ENCODE measurements at regions not wholly inside any gene's neighbourhood (a gene's known extent, or its start where the extent isn't known, plus 50 kb on each side); places are given as distances from the start of the nearest gene placed in this dataset.

DNA sequence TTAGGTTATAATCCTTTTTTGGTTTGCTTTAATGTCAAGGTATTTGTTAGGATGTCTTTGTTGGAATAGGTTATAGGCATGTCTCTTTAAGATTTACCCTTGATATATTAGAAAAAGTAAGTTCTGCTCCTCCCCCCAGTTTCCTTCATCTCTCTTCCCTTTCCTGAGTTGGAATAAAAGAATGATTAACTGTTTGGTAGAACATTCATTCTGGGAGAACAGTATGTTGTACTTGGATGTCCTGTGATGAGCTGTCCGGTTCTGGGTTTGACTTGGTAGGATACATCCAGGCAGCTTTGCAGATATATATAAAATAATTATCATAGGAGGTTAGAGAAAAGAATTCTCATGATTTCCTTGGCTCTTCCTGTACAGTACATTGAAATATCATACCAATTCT lies 199.6 kb upstream of the RREB1 start:
- Histone ChIP-seq H3K9ac (ENCODE audit: low read depth in 1 of 2, low read length in 2 of 2) (no peak overlapping the region), H3K4me3 (ENCODE audit: low read depth in 1 of 3, low read length in 3 of 3) (no peak overlapping the region), H3K9me3 (ENCODE audit: control insufficient read depth in 4 of 4, low read length in 3 of 4) (no peaks in the 10 kb centered on the region), H3K27ac (ENCODE audit: low read depth in 1 of 2, low read length in 2 of 2) (no peak overlapping the region), H3K36me3 (ENCODE audit: control insufficient read depth in 4 of 4, insufficient read depth in 3 of 4, low read depth in 1 of 4, low read length in 3 of 4) (no peaks in the 10 kb centered on the region), H3K27me3 (ENCODE audit: control insufficient read depth in 4 of 4, insufficient read depth in 4 of 4, low read length in 3 of 4) (no peaks in the 10 kb centered on the region), H3K4me1 (ENCODE audit: control insufficient read depth in 4 of 4, insufficient read depth in 4 of 4, low read length in 3 of 4) (no peaks in the 10 kb centered on the region)
- WGBS, result 77% methylated on average over 1 of the region's 1 CpG
- DNase-seq (ENCODE audit: low spot score), result no peak
- TF ChIP-seq FOXA2 (IDR thresholded peaks at IDR 0.05) (no peak), GABPA (IDR thresholded peaks at IDR 0.05 in 1 of 2, conservative IDR thresholded peaks at IDR 0.05 in 1 of 2) (no peak), TAF1 (conservative IDR thresholded peaks at IDR 0.05) (no peak), YY1 (IDR thresholded peaks at IDR 0.05) (no peak)
- TF ChIP-seq, protein P1, sequence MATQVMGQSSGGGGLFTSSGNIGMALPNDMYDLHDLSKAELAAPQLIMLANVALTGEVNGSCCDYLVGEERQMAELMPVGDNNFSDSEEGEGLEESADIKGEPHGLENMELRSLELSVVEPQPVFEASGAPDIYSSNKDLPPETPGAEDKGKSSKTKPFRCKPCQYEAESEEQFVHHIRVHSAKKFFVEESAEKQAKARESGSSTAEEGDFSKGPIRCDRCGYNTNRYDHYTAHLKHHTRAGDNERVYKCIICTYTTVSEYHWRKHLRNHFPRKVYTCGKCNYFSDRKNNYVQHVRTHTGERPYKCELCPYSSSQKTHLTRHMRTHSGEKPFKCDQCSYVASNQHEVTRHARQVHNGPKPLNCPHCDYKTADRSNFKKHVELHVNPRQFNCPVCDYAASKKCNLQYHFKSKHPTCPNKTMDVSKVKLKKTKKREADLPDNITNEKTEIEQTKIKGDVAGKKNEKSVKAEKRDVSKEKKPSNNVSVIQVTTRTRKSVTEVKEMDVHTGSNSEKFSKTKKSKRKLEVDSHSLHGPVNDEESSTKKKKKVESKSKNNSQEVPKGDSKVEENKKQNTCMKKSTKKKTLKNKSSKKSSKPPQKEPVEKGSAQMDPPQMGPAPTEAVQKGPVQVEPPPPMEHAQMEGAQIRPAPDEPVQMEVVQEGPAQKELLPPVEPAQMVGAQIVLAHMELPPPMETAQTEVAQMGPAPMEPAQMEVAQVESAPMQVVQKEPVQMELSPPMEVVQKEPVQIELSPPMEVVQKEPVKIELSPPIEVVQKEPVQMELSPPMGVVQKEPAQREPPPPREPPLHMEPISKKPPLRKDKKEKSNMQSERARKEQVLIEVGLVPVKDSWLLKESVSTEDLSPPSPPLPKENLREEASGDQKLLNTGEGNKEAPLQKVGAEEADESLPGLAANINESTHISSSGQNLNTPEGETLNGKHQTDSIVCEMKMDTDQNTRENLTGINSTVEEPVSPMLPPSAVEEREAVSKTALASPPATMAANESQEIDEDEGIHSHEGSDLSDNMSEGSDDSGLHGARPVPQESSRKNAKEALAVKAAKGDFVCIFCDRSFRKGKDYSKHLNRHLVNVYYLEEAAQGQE (IDR thresholded peaks at IDR 0.05), result no peak

DNA sequence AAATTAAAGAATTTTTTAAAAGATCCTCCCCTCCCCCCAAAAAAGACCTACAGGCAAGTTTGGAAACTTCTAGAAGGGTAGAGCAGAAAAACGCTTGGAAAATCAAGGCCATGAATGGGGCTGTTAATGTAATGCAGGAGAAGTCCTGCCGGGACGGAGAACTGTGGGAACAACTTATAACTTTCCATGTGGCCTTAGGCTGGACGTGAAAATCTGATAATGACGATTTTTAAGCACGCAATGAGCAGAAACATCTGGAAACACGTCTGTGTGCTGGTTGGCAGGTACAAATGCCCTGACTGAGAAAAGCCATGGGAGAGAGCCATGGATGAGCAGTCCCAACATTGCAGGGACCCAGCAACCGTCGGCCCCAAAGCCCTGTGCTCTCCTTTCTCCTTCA lies 198.7 kb upstream of the RREB1 start:
- no peak overlapping the region for H3K9ac ChIP-seq (ENCODE audit: low read depth in 1 of 2, low read length in 2 of 2)
- H3K27ac ChIP-seq (ENCODE audit: low read depth in 1 of 2, low read length in 2 of 2), result no peak overlapping the region
- no peaks in the 10 kb centered on the region for H3K4me1 ChIP-seq (ENCODE audit: control insufficient read depth in 4 of 4, insufficient read depth in 4 of 4, low read length in 3 of 4)
- H3K27me3 ChIP-seq (ENCODE audit: control insufficient read depth in 4 of 4, insufficient read depth in 4 of 4, low read length in 3 of 4), result no peaks in the 10 kb centered on the region
- no peak for TF ChIP-seq EGR1 (IDR thresholded peaks at IDR 0.05; ENCODE audit: low read depth in 2 of 2)
- TF ChIP-seq, protein P2, sequence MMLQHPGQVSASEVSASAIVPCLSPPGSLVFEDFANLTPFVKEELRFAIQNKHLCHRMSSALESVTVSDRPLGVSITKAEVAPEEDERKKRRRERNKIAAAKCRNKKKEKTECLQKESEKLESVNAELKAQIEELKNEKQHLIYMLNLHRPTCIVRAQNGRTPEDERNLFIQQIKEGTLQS (IDR thresholded peaks at IDR 0.05), result no peak
- TF ChIP-seq, protein P1 (IDR thresholded peaks at IDR 0.05), result no peak
- no peak for TF ChIP-seq HNF4G (IDR thresholded peaks at IDR 0.05)
- TF ChIP-seq, protein P3, sequence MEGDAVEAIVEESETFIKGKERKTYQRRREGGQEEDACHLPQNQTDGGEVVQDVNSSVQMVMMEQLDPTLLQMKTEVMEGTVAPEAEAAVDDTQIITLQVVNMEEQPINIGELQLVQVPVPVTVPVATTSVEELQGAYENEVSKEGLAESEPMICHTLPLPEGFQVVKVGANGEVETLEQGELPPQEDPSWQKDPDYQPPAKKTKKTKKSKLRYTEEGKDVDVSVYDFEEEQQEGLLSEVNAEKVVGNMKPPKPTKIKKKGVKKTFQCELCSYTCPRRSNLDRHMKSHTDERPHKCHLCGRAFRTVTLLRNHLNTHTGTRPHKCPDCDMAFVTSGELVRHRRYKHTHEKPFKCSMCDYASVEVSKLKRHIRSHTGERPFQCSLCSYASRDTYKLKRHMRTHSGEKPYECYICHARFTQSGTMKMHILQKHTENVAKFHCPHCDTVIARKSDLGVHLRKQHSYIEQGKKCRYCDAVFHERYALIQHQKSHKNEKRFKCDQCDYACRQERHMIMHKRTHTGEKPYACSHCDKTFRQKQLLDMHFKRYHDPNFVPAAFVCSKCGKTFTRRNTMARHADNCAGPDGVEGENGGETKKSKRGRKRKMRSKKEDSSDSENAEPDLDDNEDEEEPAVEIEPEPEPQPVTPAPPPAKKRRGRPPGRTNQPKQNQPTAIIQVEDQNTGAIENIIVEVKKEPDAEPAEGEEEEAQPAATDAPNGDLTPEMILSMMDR (IDR thresholded peaks at IDR 0.05; ENCODE audit: low read depth, low read length, missing input control), result no peak
- no peak for TF ChIP-seq GABPA (IDR thresholded peaks at IDR 0.05 in 1 of 2, conservative IDR thresholded peaks at IDR 0.05 in 1 of 2)
- TF ChIP-seq SP1 (IDR thresholded peaks at IDR 0.05), result no peak
- no peak for TF ChIP-seq TAF1 (conservative IDR thresholded peaks at IDR 0.05)
- no peak for TF ChIP-seq RXRA (IDR thresholded peaks at IDR 0.05)
- no peak for TF ChIP-seq FOXA2 (IDR thresholded peaks at IDR 0.05)
- TF ChIP-seq JUND (IDR thresholded peaks at IDR 0.05), result no peak
- TF ChIP-seq RAD21 (IDR thresholded peaks at IDR 0.05), result no peak
- TF ChIP-seq FOXA1 (IDR thresholded peaks at IDR 0.05), result no peak
- no peaks in the 10 kb centered on the region for H3K9me3 ChIP-seq (ENCODE audit: control insufficient read depth in 4 of 4, low read length in 3 of 4)
- DNase-seq (ENCODE audit: low spot score), result no peak
- 81% methylated on average over 9 of the region's 9 CpGs for WGBS
- H3K4me3 ChIP-seq (ENCODE audit: low read depth in 1 of 3, low read length in 3 of 3), result no peak overlapping the region
- H3K36me3 ChIP-seq (ENCODE audit: control insufficient read depth in 4 of 4, insufficient read depth in 3 of 4, low read depth in 1 of 4, low read length in 3 of 4), result no peaks in the 10 kb centered on the region

Measured in liver (tissue), 8 donors.